Esophagus muscularis mucosa (tissue), 4 donors: ENCODE measurements at regions not wholly inside any gene's neighbourhood (a gene's known extent, or its start where the extent isn't known, plus 50 kb on each side); places are given as distances from the start of the nearest gene placed in this dataset.

ENCODE experiments used
- DNase-seq: peaks from one replicate; pipeline ENCODE4 v3.0.0-alpha.2; 2017; ENCODE audit errors: extremely low spot score
- H3K27ac ChIP-seq, 4 donors: fragments of 200-600 bp; sonication (generic); replicated peaks in 1 of 4; 1 replicate in 3 of 4; 2 replicates in 1 of 4; pipeline ENCODE4 v1.5.1; 2016 to 2019; ENCODE audit warnings: mild to moderate bottlenecking in 1 of 4
- H3K27me3 ChIP-seq, 4 donors: fragments of 200-600 bp; sonication (generic); one replicate each; pipeline versions ENCODE4 v1.5.1 to v1.6.0; 2016 to 2019
- H3K36me3 ChIP-seq, 4 donors: fragments of 200-600 bp; sonication (generic); one replicate each; pipeline ENCODE4 v1.5.1; 2016 to 2019
- H3K4me1 ChIP-seq, 4 donors: fragments of 200-600 bp; sonication (generic); one replicate each; pipeline ENCODE4 v1.5.1; 2016 to 2019
- H3K4me3 ChIP-seq, 4 donors: fragments of 200-600 bp; sonication (generic); 1 replicate in 2 of 4; 2 replicates in 2 of 4; pipeline ENCODE4 v1.5.1; 2016 to 2019; ENCODE audit warnings: mild to moderate bottlenecking in 4 of 4, moderate library complexity in 1 of 4
- H3K9me3 ChIP-seq, 4 donors: fragments of 200-600 bp; sonication (generic); 1 replicate in 3 of 4; 2 replicates in 1 of 4; pipeline ENCODE4 v1.5.1; 2016 to 2019
- CTCF ChIP-seq, 3 experiments: fragments of 200-600 bp in 2 of 3; fragments of 450-650 bp in 1 of 3; sonication (generic) in 2 of 3; IDR thresholded peaks; one replicate each; pipeline ENCODE4 v1.5.1; 2017 to 2019; ENCODE audit warnings: antibody characterized with exemption in 3 of 3, mild to moderate bottlenecking in 2 of 3, moderate library complexity in 1 of 3
- EP300 ChIP-seq: sonication (generic); formaldehyde crosslinking; IDR thresholded peaks from one replicate; pipeline ENCODE4 v1.6.1; 2017; ENCODE audit warnings: antibody characterized with exemption
- POLR2A ChIP-seq: fragments of 450-650 bp; IDR thresholded peaks from one replicate; pipeline ENCODE4 v1.6.1; 2017; ENCODE audit warnings: antibody characterized with exemption, moderate library complexity, mild to moderate bottlenecking, low read depth
- POLR2AphosphoS5 ChIP-seq, 2 donors: sonication (generic); formaldehyde crosslinking; IDR thresholded peaks; one replicate each; pipeline ENCODE4 v1.6.1; 2017; ENCODE audit warnings: antibody characterized with exemption in 2 of 2
- WGBS: methylation state at CpG from one replicate; pipeline ENCODE4 v1.1.5; 2018; 5-methylcytosine and 5-hydroxymethylcytosine counted together
- intact Hi-C: fragments of 100-400 bp; cut with DNase I; formaldehyde crosslinking; loops from one replicate; pipeline ENCODE4 v1.15.1; 2023

DNA sequence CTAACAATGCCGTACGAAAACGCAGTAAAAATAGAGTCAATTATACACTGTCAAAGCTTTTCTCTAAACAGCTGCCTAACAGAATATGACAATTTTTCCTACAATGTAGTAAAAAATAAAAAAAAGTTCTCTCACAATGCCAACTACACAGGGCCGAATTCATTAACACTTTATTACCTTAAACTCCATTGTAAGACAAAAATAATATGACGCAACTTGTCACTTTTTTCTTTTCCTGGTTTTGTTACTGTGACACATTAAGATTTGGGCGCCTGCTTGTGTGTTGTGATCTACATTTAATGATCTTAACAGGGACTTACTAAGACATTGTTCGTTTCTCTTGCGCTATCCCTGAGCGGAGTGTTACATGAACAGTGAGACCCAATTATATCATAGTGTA, 204.1 kb downstream of the INSC start:
- H3K9me3 ChIP-seq = no peaks in the 10 kb centered on the region
- peak; percentile 19 for DNase-seq
- no peaks in the 10 kb centered on the region for H3K27me3 ChIP-seq
- 61% methylated on average over 9 of the region's 9 CpGs for WGBS
- no peaks in the 10 kb centered on the region for H3K4me1 ChIP-seq
- H3K36me3 ChIP-seq = no peaks in the 10 kb centered on the region
- intact Hi-C loops = no loop called here
- TF ChIP-seq POLR2A = no peak
- TF ChIP-seq POLR2AphosphoS5 (IDR thresholded peaks at IDR 0.05) = no peak
- no peak for TF ChIP-seq CTCF (IDR thresholded peaks at IDR 0.05)
- TF ChIP-seq EP300 = no peak
- H3K4me3 ChIP-seq = no peak overlapping the region
- no peak overlapping the region for H3K27ac ChIP-seq

DNA sequence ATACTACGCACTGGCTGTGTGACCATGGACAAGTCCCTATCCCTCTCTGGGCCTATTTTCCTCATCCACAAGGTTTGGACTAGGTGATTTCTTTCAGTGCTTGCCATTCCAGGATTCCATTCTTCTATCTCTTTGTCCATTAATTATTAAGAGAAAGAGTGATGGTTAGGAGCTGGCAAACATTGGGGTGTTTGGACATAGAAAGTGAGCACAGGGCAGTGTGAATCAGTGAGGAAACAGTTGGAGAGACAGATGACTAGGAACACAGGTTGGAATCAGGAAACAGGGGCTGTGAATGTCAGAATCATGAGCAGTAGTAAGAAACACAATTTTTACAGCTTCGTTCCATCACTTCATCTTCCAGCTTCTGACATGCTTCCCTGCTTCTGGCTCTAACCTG, 211.8 kb downstream of the INSC start:
- WGBS = 89% methylated on average over 2 of the region's 2 CpGs
- peak; percentile 66 for DNase-seq
- Histone ChIP-seq H3K4me3 (no peak overlapping the region), H3K36me3 (no peaks in the 10 kb centered on the region), H3K27me3 (no peaks in the 10 kb centered on the region), H3K4me1 (no peaks in the 10 kb centered on the region), H3K27ac (no peak overlapping the region), H3K9me3 (no peaks in the 10 kb centered on the region)
- intact Hi-C loops = loop anchor here (10.0 kb wide), 1 partner anchor 1288 kb away; no protein-coding TSS in a partner anchor
- TF ChIP-seq POLR2A = no peak
- TF ChIP-seq POLR2AphosphoS5 (IDR thresholded peaks at IDR 0.05) = no peak
- TF ChIP-seq CTCF (IDR thresholded peaks at IDR 0.05) = no peak
- TF ChIP-seq EP300 = no peak

DNA sequence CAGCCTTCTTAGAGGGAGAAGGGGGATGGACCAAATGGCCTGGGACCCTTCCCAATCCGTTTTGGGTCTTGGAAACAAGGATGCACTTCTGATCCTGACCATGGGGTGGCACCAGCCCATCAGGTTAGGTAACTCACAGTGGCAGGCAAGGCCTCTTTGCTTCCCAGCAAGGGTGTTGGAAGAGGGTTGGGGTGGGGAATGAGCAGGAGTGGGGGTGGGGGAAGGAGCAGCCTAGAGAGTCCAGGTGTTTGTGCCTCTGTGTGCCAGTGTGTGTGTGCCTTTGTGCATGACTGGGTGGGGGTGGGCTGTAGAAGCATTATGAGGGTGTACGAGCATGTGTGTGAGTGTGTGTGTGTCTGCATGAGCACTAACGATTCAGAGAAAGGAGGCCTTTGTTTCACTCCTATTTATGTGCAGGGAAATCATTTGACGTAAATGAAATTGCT, 213.1 kb downstream of the INSC start:
- DNase-seq = peak; percentile 89
- TF ChIP-seq POLR2AphosphoS5 (IDR thresholded peaks at IDR 0.05) = no peak
- TF ChIP-seq CTCF (IDR thresholded peaks at IDR 0.05) = peak in 2 of 3 experiments; percentile 44 to 51
- Histone ChIP-seq H3K27me3 (no peaks in the 10 kb centered on the region), H3K4me1 (no peaks in the 10 kb centered on the region), H3K36me3 (no peaks in the 10 kb centered on the region), H3K4me3 (no peak overlapping the region), H3K9me3 (no peaks in the 10 kb centered on the region), H3K27ac (no peak overlapping the region)
- intact Hi-C loops = loop anchor here (10.0 kb wide), 1 partner anchor 1287 kb away; no protein-coding TSS in a partner anchor
- WGBS = 90% methylated on average over 3 of the region's 4 CpGs

GRCh38 chr11:15333407-15333806, 218.7 kb downstream of the INSC start:
- Histone ChIP-seq H3K4me3 (no peak overlapping the region), H3K27ac (no peak overlapping the region), H3K4me1 (no peaks in the 10 kb centered on the region), H3K27me3 (no peaks in the 10 kb centered on the region), H3K36me3 (no peaks in the 10 kb centered on the region), H3K9me3 (no peaks in the 10 kb centered on the region)
- intact Hi-C loops = no loop called here
- no peak for TF ChIP-seq POLR2AphosphoS5 (IDR thresholded peaks at IDR 0.05)
- TF ChIP-seq EP300 = no peak
- no peak for TF ChIP-seq POLR2A
- TF ChIP-seq CTCF (IDR thresholded peaks at IDR 0.05) = no peak
- no peak for DNase-seq
- 87% methylated on average over 1 of the region's 1 CpG for WGBS

DNA sequence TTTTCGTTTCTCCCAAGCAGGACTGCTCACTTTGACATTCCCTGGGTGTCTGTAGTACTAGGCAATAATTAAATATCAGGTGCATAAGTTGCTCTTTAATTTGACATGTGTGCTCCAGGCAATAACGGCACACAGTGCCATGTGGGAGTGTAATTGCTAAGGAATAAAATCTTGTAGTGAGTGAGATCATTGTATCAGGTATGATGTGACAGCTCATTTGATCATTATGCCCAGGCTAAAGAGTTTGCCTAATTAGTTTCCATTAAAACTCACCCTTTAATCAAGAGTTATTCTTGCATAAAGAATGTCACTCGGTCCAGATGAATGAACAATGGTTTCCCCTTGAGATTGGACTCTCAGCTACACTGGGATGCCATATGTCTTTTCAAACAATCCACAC, 220.0 kb downstream of the INSC start:
- Histone ChIP-seq H3K27ac (no peak overlapping the region), H3K27me3 (no peaks in the 10 kb centered on the region), H3K4me1 (no peaks in the 10 kb centered on the region), H3K9me3 (peaks cover 0 to 7% (median 3%) of the 10 kb centered on the region in 4 donors), H3K36me3 (no peaks in the 10 kb centered on the region), H3K4me3 (no peak overlapping the region)
- 85% methylated on average over 3 of the region's 3 CpGs for WGBS
- intact Hi-C loops = no loop called here
- TF ChIP-seq POLR2AphosphoS5 (IDR thresholded peaks at IDR 0.05) (no peak), CTCF (IDR thresholded peaks at IDR 0.05) (no peak), POLR2A (no peak), EP300 (no peak)
- peak; percentile 39 for DNase-seq
